ENCODE measurements at regions not wholly inside any gene's neighbourhood (a gene's known extent, or its start where the extent isn't known, plus 50 kb on each side); places are given as distances from the start of the nearest gene placed in this dataset.
"Not testable (repeated sequence)": the region's sequence is repeated elsewhere in the genome, so short reads cannot be mapped to it uniquely, and the experiment has no call there.

DNA sequence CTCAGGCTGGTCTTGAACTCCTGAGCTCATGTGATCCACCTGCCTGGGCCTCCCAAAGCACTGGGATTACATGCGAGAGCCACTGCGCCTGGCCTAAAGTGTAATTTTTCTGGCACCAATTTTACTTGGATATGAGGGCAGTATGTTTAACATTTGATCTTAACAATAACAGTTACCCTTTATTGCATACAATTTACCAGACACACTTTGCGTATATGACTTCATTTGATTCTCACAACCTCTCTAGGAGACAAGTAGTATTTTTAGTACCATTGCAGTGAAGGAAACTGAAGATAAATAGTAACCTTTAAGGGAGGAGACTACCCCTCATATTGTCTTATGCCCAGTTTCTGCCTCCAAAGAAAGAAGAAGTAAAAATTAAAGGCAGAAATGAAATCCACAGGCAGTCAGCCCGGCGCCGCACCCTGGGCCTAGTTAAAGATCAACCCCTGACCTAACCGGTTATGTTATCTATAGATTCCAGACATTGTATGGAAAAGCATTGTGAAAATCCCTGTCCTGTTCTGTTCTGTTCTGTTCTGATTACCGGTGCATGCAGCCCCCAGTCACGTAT is 54.0 kb downstream of the CYP26A1 start:
- DNase-seq: not testable (repeated sequence)

DNA sequence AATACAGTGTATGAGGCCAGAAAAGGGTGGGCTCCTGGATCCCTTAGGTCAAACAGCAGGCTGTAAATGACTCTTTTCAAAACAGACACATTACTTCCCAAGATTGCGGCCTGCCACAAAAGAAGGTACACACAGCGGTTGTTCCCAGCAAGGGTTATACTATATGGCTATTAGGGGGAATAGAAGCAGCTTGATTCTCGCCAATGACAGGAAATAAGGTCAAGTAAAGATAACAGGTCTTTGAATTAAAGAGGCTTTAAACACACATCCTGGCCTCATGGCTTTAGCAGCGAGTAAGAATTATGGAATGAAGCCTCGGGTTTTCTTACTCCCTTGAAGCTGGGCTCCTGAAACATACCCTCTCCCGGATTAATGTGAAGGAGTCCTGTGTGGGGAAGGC is 58.3 kb downstream of the CYP26A1 start:
- no peak for DNase-seq

DNA sequence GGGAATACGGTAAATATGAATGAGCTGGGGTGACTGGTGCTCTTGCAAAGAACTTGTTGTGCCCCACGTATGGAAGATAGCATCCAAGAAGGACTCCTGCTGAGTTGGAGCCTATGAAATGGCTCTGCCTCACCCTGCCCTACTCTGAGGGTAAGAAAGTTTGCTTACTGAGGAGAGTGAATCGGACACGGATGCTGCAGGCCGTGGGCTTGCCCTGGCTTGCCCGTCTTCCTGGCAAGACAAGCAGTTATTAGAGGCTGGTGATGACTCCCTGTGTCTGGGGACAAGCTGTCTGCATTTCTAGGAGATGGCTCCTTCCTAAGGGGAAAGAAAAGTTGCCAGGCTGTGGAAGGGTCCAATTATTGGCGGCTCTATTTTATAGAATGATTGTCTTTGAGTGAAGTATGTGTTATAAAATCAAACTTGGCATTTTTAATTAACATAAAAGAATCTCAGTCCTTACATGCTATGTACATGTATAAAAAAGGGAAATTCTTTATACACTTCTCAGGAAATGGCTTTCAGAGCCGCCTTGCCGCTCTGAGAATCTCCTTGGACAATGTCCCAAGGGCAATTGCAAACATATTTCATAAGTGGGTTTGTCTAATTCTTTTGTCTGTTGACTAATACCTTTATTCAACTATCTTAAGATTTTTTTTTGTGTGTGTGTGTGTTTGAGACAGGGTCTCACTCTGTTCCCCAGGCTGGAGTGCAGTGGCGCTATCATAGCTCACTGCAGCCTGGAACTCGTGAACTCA is 64.6 kb downstream of the CYP26A1 start:
- DNase-seq: no peak

DNA sequence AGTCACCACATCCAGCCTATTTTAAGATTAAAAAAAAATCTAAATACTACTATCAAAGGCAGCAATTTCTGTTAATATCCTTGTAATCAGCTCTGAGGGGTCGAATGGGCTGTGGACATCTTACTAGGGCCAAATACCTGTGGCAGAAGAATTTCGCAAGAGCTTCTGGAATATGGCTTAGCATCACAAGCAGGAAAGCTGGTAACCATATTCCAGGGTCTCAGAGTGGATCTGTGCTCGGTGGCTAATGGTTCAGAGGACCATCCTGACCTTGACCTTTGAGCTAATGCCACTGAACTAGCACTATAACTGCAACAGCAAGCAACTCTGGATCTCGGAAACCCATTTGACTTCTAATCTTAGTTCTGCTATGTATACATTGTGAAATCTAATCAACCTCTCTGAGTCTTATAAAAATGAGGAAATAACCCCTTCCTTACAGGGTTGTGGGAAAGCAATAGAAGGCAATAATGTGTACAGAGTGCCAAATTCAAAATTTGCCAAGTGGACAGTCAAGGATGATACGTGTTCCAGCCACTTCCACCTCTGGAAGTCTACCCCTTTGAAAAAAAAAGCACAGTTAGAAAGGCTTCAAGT is 65.5 kb downstream of the CYP26A1 start:
- peak; percentile 7 to 34 for DNase-seq

DNA sequence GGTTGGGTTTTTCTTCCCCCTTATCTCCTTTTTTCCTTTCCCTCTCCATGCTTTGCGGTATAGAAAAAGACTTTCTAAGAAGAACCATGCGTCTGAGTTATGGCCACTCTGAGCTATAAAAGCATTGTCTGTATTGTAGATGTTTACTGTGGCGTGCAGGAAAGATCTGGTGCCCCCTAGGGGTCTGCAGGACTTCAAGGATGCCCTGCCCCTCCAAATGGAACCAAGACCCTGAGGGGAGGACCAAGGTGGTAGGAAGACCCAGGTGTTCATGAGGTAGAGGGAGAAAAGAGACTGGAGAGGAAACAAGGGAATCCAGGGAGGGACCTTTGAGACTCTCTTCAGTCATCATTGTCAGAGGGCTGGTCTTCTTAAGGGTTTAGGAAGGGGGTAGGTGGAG is 68.8 kb downstream of the CYP26A1 start:
- no peak for DNase-seq

DNA sequence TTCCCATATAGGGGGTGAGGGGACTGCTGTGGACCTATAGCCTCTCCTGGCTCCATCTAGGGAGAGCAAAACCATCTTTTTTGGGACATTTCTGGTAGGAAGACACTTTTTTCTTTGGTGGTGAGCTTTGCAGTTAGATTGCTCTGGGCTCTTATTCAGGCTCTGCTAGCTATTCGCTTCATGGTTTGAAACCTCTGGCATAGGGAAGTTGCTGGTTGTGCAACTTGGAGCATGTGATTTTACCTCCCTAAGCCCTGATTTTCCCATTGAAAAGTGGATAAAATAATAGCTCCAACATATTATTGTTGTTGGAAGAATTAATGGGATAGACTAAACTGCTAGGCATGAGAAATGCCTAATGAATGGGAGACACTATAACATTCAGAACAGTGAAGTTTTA is 69.6 kb downstream of the CYP26A1 start:
- DNase-seq: no peak

DNA sequence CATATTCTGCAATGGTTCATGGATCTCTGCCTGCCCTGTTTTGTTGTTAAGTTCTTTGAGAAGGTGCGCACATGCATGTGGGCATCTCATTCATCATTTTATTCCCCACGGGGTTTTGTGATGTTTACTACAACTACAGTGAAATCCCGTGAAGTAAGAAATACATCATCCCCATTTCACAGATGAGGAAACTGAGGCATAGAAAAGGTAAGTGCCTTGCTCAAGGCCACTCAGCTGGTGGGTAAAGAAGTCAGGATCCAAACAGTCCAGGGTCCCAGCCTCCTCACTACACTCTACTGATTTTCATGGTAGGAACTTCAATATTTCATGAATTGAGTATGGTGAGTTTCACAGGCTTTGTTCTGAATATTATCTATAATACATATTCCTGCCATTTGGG is 72.6 kb downstream of the CYP26A1 start:
- no peak for DNase-seq

DNA sequence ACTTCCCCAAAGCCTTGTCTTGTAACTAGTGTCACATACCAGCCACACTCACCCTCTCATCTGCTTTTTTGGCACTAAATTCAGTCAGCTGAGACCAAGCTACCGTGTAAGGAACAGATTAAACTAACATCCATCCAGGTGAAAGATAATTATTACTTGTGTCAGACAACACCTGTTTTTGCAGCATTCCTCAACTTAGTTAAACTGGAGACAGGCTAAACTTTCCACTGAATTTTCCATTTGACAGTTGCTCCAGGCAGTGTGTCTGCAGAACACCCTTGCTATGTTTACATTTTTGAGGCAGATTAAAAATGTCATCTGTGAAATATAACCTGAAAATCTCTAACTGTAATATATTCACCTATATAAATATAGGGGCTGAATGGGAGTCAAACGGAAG is 73.6 kb downstream of the CYP26A1 start:
- no peak for DNase-seq

DNA sequence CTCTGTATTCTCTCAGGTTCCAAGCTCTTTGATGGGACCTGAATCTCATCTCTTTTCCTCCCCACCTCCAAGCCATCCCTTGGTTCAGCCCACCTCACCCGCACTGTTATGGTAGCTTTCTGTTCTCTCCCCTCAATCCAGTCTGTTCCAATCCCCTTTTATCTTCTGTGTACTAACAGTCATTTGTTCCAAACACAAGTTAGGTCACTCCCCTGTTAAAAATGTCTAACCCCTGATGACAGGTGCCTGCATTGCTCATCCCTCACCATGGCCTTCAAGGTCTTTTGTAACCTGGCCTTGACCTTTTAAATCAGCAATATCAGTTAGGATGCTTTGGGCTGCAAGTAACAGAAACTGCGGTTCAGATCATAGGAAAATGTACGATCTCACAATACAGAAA is 74.8 kb downstream of the CYP26A1 start:
- no peak for DNase-seq

DNA sequence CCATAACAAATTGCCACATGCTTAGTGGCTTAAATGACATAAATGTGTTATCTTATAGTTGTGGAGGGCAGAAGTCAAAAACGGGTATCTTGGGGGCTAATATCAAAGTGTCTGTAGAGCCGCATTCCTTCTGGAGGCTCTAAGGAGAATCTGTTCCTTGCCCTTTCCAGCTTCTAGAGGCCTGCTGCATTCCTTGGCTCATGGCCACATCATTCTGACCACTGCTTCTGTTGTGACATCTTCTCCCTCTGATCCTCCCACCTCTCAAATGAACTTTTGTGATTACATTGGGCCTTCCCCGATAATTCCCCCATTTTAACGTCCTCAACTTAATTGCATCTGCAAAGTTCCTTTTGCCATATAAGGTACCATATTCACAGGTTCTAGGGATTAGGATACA is 76.1 kb downstream of the CYP26A1 start:
- DNase-seq: no peak

DNA sequence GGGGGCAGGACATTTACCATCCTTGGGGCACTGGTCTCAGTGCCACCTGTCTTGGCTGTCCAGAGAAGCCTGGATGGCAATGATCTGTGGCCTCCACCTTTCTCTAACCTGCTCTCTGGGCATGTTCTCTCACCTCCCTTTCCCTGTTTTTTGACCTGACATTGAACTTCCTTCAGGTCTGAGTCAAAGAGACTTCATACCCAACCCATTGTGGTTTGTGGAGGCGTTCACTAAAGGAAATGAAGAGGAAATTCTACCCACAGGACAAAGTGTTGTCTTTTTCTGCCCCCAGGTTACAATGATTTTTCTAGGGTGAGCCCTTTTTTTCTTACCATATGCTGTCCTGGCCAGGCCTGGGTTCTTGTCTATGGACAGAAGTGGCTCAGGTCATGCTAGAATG is 76.6 kb downstream of the CYP26A1 start:
- DNase-seq: peak; percentile 49 to 69

DNA sequence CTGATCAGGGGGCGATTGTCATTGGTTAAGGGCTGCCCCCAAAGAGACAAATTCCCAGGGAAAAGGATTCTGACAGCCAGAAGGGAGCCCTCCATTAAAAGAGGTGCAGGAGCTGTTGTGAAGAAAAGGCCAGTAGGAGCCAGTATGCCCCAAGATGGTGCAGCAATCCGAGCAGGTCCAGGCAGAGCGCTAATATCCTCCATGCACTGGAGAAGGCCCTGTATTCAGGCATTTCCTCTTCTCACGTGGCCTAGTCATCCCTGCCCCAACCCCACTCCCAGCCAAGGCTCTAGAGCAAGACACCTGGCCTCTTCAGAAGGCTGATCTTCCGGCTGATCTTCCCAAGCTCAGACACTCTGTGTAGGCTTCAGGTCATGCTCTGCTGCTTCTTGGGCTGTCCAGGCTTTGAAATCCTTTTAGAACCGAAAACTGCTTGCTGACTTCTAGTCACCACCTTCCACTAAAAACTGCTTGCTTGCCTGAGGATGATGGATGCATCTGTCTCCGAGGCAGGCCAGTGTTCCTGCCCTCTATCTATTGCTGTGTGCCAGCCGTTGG is 77.4 kb downstream of the CYP26A1 start:
- no peak for DNase-seq

DNA sequence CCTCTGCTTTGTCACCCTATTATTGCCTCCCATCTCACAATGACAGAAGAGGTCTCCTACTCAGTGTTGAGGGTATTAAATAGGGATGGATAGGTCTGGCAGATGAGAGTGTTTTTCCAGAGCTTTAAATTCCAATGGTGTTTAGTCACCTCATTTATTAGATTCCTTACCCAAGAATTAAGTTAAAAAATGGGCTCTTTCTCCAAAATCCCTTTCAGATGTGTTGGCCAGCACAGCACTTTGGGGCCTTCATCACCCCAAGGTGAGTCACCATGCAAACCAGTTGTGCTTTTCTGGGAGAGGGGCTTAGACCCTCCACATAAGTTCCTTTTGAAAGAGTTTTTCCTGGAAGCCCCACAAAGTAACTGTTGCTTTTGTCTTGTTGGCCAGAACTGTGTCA is 78.4 kb downstream of the CYP26A1 start:
- no peak for DNase-seq

DNA sequence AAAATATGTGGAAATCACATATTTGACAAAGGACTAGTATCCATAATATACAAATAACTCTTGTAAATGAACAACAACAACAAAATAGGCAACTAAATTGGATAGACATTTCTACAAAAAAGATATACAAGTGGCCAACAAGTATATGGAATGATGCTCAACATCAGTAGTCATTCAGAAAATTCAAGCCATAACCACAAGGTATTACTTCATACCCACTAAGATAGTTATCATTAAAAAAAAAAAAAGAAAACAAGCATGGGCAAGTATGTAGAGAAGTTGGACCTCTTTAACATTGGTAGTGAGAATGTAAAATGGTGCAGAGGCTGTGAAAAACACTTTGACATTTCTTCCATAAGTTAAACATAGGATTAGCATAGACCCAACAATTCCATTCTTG is 80.8 kb downstream of the CYP26A1 start:
- DNase-seq: peak in 1 of 2 experiments; percentile 15

DNA sequence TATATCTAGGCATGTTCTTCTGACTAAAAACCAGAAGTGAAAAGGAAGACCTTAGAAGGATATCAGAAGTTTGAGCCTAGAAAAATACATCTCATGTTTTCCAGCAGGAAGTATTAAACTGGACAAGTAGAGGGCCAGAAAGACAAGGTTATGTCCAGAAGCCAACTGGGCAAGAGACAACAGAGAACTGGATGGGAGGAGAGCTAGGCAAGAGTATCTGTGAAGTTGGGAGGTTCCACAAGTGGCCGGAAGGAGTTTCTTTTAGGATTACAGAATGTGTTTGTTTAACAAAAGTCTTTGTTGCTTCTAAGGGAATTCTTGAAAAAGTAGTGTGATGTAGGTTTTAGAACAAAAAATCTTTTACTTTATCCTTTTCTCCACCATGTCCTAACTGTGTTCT is 86.4 kb downstream of the CYP26A1 start:
- no peak for DNase-seq

DNA sequence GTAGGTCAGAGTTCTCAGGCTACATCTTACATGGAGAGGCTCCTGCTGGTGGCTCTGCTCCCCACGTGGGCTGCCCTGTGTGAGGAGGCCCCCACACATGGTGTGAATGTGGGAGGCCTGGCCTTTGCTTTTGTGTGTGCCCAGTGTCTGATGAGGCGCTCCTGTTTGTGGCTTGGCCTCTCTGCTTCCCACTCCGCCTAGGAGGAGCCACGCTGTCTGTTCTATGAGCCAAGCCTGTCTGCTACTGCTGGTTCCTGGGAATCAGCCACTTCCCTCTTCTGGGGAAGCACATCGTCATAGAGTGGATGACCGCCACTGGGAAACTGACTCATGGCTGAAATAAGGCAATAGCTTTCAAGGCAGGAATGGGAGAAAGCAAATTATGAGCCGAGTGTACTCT is 87.1 kb downstream of the CYP26A1 start:
- DNase-seq: no peak

DNA sequence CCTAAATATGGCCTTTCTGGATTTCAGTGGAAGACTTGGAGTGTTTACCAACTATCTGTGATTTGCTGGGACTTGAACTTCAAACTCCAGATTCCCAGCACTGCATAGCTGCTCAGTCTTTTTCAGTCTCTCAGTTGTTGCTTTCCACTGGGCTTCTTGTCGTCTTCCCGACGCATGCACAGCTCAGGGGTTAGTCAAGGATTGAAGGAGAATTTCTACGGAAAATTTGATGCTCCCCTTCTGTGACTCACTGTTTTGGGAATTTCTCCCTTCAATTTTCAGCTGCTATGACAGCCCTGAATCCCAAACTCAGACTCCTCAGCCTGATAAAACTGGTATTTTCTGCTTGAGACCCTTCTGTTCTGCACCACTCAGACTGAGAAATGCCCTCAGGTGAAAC is 91.7 kb downstream of the CYP26A1 start:
- no peak for DNase-seq

DNA sequence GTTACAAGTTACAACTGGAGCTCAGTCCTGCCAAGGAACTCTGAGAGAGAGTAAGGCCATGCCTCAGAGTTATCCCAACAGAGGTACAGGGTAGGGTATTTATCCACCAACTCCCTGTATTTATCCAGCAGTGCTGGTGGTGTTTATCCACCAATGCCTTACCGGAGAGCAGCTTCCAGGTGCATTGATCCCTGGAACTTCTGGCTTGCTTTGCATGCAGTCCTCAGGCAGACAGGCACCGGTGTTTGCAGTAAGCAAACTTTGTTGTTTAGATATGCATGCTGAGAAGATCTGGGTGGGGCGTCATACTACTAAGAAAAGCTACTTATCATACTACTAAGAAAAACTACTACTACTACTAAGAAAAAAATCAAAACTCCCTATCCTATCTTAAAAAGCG is 92.4 kb downstream of the CYP26A1 start:
- DNase-seq: no peak

DNA sequence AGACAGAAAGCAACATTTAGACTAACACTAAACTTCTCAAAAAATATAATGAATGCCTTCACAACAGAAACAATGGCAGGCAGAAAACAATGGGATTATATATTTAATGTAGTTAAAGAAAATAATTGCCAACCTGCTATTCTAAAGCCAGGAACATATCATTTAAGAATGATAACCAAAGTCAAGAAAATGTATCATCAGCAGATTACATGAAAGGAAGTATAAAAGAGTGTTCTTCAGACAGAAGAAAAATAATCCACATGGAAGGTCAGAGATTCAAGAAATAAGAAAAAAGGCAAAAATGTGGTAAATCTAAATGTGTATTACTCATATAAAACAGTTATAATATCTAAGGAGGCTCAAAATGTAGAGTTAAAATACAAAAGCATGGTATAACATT is 98.1 kb downstream of the CYP26A1 start:
- DNase-seq: no peak

DNA sequence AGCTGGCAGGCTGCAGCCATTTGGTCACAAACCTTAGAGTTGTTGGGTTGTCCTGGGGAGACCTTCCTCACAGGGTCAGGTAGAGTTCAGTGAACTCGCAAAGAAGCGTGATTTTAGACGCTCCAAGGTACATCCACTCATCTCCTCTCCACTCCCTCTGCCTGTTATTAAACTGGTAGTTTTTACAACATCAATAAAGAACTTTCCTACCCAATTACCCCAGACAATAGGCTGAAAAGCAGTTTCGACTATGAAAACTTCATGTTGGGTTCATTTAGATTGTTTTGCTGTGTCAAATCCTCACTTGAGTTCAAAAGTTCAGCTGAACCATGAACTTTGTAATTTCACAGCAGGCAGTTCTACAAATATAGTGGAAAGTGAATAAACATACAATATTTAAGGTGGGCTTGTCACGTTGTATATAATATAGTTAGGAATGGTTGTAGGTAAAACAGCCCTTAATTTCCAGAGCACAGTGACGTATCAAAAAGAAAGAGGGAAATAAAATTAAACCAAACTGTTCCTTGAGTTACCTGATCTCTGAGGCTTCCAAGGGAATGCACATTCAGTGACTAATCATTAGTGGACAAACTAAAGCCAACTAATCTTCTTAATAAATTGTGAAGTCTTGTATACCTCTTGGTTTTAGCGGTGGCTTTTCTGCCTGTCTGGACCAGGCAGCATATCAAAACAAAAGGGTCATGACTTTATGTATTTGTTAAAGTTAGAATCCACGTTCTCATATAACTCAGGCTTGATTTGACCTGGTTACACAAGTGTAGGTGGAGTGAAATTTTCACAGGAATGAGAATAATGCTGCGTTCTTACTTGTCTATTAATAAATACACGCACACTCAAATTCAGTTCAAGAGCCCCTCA is 100.5 kb downstream of the CYP26A1 start:
- DNase-seq: no peak

DNA sequence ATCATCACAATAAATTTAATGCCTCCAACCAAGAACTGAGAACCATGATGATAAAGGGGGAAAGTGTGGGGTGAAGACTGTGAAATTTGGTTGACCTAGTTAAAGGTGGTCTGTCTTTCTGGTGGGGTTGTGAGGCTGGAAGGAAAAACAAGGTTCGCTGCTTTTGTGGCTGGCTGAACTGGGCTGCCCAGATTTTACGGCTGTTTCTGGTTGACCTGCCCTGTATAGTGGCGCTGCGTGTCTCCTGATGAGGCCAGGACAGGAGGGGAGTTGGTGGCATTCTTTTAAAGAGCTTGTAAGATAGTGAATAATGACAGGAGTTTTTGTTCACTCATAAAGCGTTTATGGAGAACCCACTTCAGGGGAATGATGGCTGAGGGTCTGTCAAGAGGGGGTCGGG is 101.8 kb downstream of the CYP26A1 start:
- DNase-seq: no peak

DNA sequence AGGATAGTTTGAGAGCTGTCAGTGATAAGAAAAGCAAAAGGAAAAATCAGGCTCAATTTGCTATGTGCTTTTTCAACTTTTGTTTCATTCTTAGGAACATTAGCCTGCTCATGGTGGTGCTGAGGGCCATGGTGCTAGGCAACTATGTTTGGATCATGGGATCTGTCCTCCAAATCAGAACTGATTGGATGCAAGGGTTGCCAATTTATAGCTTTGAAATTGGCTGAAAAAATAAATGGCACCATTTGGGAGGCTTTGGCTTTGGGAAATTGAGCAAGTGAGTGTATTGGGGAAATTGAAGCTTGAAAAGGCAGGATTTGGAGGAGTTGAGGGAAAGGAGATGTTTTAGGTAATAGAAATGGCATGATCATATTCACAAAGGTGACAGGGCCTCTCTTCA is 103.8 kb downstream of the CYP26A1 start:
- DNase-seq: no peak

DNA sequence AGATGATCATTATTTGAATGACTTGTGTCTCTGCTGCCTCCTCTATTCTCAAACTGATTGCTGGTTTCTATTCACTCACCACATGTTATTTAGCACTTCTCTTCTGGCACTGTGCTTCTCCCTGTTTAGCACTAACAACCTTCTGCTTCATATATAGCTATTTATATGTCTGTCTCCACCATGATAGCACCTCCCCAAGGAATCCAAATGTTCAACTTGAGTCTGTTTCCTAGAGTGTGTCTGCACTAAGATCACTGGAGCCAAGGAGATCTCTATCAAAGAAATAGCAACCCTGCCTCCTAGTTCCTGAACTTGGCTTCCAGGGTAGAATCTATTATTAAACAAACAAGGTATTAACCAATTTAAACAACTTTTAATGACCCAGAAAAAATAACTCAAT is 104.5 kb downstream of the CYP26A1 start:
- no peak for DNase-seq

Measured in AML-193 (cell line).